SU-DHL-6 (cell line): ENCODE measurements at regions not wholly inside any gene's neighbourhood (a gene's known extent, or its start where the extent isn't known, plus 50 kb on each side); places are given as distances from the start of the nearest gene placed in this dataset.

ENCODE experiments used
- H2AFZ ChIP-seq: fragments of 200-600 bp; sonication (generic); 2 replicates; pipeline ENCODE4 v1.6.1; 2014; ENCODE audit warnings: low read depth, mild to moderate bottlenecking, moderate library complexity, mixed read lengths, antibody characterized with exemption, low read length; ENCODE audit not compliant: severe bottlenecking
- H3F3A ChIP-seq: fragments of 200-600 bp; shearing (Covaris generic); 2 replicates; pipeline ENCODE4 v1.6.0; 2016; ENCODE audit warnings: antibody characterized with exemption, mild to moderate bottlenecking; ENCODE audit not compliant: insufficient read depth
- H3K27ac ChIP-seq: fragments of 200-600 bp; sonication (generic); 2 replicates; pipeline ENCODE4 v1.5.1; 2016; ENCODE audit warnings: low read depth, mild to moderate bottlenecking, low read length, moderate library complexity, mixed read lengths
- H3K27me3 ChIP-seq: fragments of 200-600 bp; sonication (generic), shearing (Covaris generic); 2 replicates; pipeline ENCODE4 v1.6.0; 2014; ENCODE audit warnings: mild to moderate bottlenecking, low read length
- H3K36me3 ChIP-seq: fragments of 200-600 bp; sonication (generic); 2 replicates; pipeline ENCODE4 v1.6.1; 2014; ENCODE audit warnings: mild to moderate bottlenecking, low read length, mixed read lengths
- H3K4me2 ChIP-seq: fragments of 300-600, 200-600 bp; shearing (Covaris generic), sonication (generic); 2 replicates; pipeline ENCODE4 v1.6.0; 2014; ENCODE audit warnings: low read length, low read depth, mild to moderate bottlenecking; ENCODE audit not compliant: poor library complexity, severe bottlenecking
- H3K4me3 ChIP-seq: fragments of 200-600 bp; sonication (generic); 2 replicates; pipeline ENCODE4 v1.5.1; 2014; ENCODE audit warnings: antibody characterized with exemption, low read length, mild to moderate bottlenecking, mixed read lengths; ENCODE audit not compliant: insufficient read depth, poor library complexity, severe bottlenecking
- H3K79me2 ChIP-seq: fragments of 200-600 bp; sonication (generic); 2 replicates; pipeline ENCODE4 v1.6.1; 2014; ENCODE audit warnings: mild to moderate bottlenecking, low read length, moderate library complexity; ENCODE audit not compliant: insufficient read depth
- H3K9ac ChIP-seq: fragments of 200-600 bp; sonication (generic); 2 replicates; pipeline ENCODE4 v1.7.0; 2014; ENCODE audit warnings: mild to moderate bottlenecking, low read length
- H3K9me2 ChIP-seq: fragments of 200-600 bp; sonication (generic); replicated peaks from 2 replicates; pipeline ENCODE4 v1.6.1; 2014; ENCODE audit warnings: low read length; ENCODE audit not compliant: insufficient read depth
- H3K9me3 ChIP-seq: fragments of 200-600 bp; sonication (generic); 2 replicates; pipeline ENCODE4 v1.6.1; 2014; ENCODE audit warnings: low read length, mixed read lengths; ENCODE audit not compliant: insufficient read depth
- H4K20me1 ChIP-seq: fragments of 200-600 bp; sonication (generic); 2 replicates; pipeline ENCODE4 v1.6.1; 2014; ENCODE audit warnings: low read depth, mild to moderate bottlenecking, antibody characterized with exemption, low read length, moderate library complexity, mixed read lengths
- CTCF ChIP-seq: fragments of 200-600 bp; sonication (generic); IDR thresholded peaks from one replicate; pipeline ENCODE4 v1.5.1; 2017; ENCODE audit warnings: antibody characterized with exemption, mild to moderate bottlenecking, low read length, moderate library complexity; ENCODE audit not compliant: insufficient read depth, poor library complexity, severe bottlenecking
- EZH2phosphoT487 ChIP-seq: fragments of 200-600 bp; sonication (generic), shearing (Covaris generic); conservative IDR thresholded peaks from 2 replicates; pipeline ENCODE4 v1.6.1; 2018; ENCODE audit warnings: mild to moderate bottlenecking, antibody characterized with exemption, low read length, moderate library complexity, mixed read lengths

GRCh38 chr13:60689076-60689475 lies 292.1 kb downstream of the TDRD3 start:
- H3K27ac ChIP-seq, result no peak overlapping the region
- TF ChIP-seq EZH2phosphoT487, result no peak
- no peak for TF ChIP-seq CTCF
- H3K4me3 ChIP-seq, result no peak overlapping the region
- H3K79me2 ChIP-seq, result no peaks in the 10 kb centered on the region
- no peaks in the 10 kb centered on the region for H3F3A ChIP-seq
- no peak overlapping the region for H2AFZ ChIP-seq
- no peak overlapping the region for H3K4me2 ChIP-seq
- H3K9ac ChIP-seq, result no peak overlapping the region
- H3K36me3 ChIP-seq, result no peaks in the 10 kb centered on the region
- H3K9me3 ChIP-seq, result no peaks in the 10 kb centered on the region
- H3K27me3 ChIP-seq, result no peaks in the 10 kb centered on the region
- H3K9me2 ChIP-seq, result 0 out of 2 replicates have a peak, but pooled peaks cover 4% of the 10 kb centered on the region
- no peaks in the 10 kb centered on the region for H4K20me1 ChIP-seq

GRCh38 chr13:60679928-60680694 lies 283.1 kb downstream of the TDRD3 start:
- Histone ChIP-seq H3K36me3 (no peaks in the 10 kb centered on the region), H3K4me2 (no peak overlapping the region), H3K79me2 (no peaks in the 10 kb centered on the region), H3F3A (no peaks in the 10 kb centered on the region), H4K20me1 (no peaks in the 10 kb centered on the region), H2AFZ (no peak overlapping the region), H3K9ac (no peak overlapping the region), H3K9me2 (no peaks in the 10 kb centered on the region), H3K9me3 (no peaks in the 10 kb centered on the region), H3K4me3 (no peak overlapping the region), H3K27ac (no peak overlapping the region), H3K27me3 (no peaks in the 10 kb centered on the region)
- TF ChIP-seq CTCF, result no peak
- TF ChIP-seq EZH2phosphoT487, result no peak

- no peak overlapping the region for H3K27ac ChIP-seq
- H4K20me1 ChIP-seq, result no peaks in the 10 kb centered on the region
- no peaks in the 10 kb centered on the region for H3F3A ChIP-seq
- H3K9me2 ChIP-seq, result no peaks in the 10 kb centered on the region
- H3K4me2 ChIP-seq, result no peak overlapping the region
- no peaks in the 10 kb centered on the region for H3K9me3 ChIP-seq
- H3K79me2 ChIP-seq, result no peaks in the 10 kb centered on the region
- TF ChIP-seq EZH2phosphoT487 (no peak), CTCF (no peak)
- H3K9ac ChIP-seq, result no peak overlapping the region
- no peak overlapping the region for H2AFZ ChIP-seq
- no peaks in the 10 kb centered on the region for H3K27me3 ChIP-seq
- no peak overlapping the region for H3K4me3 ChIP-seq
- no peaks in the 10 kb centered on the region for H3K36me3 ChIP-seq
Observed at GRCh38 chr13:60679131-60679530, 282.1 kb downstream of the TDRD3 start.
